Keratinocyte (primary cell): ENCODE measurements at regions not wholly inside any gene's neighbourhood (a gene's known extent, or its start where the extent isn't known, plus 50 kb on each side); places are given as distances from the start of the nearest gene placed in this dataset.

Experiments used
- EZH2 ChIP-seq: IDR thresholded peaks from one replicate; pipeline ENCODE4 v1.6.1; 2012; ENCODE audit warnings: inconsistent platforms, mild to moderate bottlenecking, low read length, moderate library complexity
- TF ChIP-seq, protein P1 (sequence below), 3 experiments: IDR thresholded peaks in 1 of 3; conservative IDR thresholded peaks in 1 of 3; optimal IDR thresholded peaks in 1 of 3; 2 replicates in 2 of 3; 3 replicates in 1 of 3; pipeline versions ENCODE3 to v1.5.1; 2011; ENCODE audit warnings: low read length in 3 of 3, mild to moderate bottlenecking in 3 of 3, moderate library complexity in 2 of 3, control low read depth in 1 of 3, inconsistent platforms in 1 of 3; ENCODE audit not compliant: insufficient read depth in 2 of 3; ENCODE audit errors: extremely low read depth in 1 of 3

DNA sequence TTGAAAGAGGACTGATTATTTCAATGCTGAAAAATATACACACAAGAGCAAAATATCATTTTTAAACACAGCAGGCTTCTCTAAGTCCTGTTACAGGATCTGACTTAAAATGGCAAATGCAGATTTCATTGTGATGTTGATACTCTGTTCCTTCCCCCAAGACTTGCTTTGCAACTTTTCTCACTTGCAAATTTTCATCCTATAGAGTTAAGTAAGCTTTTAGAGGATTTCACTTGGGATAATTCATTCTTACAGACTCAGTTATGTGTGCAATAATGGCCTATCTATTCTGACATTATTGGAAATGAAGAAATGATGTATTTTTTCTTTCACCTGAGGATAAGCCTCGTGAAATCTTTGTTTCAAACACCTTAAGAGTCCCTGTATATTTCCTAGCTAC, 2403.2 kb downstream of the ARAP2 start:
- TF ChIP-seq, protein P1, sequence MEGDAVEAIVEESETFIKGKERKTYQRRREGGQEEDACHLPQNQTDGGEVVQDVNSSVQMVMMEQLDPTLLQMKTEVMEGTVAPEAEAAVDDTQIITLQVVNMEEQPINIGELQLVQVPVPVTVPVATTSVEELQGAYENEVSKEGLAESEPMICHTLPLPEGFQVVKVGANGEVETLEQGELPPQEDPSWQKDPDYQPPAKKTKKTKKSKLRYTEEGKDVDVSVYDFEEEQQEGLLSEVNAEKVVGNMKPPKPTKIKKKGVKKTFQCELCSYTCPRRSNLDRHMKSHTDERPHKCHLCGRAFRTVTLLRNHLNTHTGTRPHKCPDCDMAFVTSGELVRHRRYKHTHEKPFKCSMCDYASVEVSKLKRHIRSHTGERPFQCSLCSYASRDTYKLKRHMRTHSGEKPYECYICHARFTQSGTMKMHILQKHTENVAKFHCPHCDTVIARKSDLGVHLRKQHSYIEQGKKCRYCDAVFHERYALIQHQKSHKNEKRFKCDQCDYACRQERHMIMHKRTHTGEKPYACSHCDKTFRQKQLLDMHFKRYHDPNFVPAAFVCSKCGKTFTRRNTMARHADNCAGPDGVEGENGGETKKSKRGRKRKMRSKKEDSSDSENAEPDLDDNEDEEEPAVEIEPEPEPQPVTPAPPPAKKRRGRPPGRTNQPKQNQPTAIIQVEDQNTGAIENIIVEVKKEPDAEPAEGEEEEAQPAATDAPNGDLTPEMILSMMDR (optimal IDR thresholded peaks at IDR 0.05 in 1 of 3, IDR thresholded peaks at IDR 0.05 in 1 of 3, conservative IDR thresholded peaks at IDR 0.05 in 1 of 3; ENCODE audit: extremely low read depth in 1 of 3, insufficient read depth in 2 of 3, low read length in 3 of 3): no peak
- TF ChIP-seq EZH2: no peak
